Stomach (tissue), 8 donors: ENCODE measurements at regions not wholly inside any gene's neighbourhood (a gene's known extent, or its start where the extent isn't known, plus 50 kb on each side); places are given as distances from the start of the nearest gene placed in this dataset.

Experiments used
- DNase-seq, 2 donors: peaks; one replicate each; pipeline versions ENCODE4 v3.0.0 to v3.0.0-alpha.2; 2013 to 2019
- H3K27ac ChIP-seq, 5 donors: fragments of 200-600 bp in 4 of 5; sonication (generic) in 4 of 5; one replicate each; pipeline ENCODE4 v1.5.1; 2013 to 2019; ENCODE audit warnings: mild to moderate bottlenecking in 1 of 5, moderate library complexity in 1 of 5
- H3K27me3 ChIP-seq, 3 donors: fragments of 200-600 bp; sonication (generic); one replicate each; pipeline ENCODE4 v1.5.1; 2017 to 2019; ENCODE audit warnings: mixed run types in 1 of 3
- H3K36me3 ChIP-seq, 4 donors: fragments of 200-600 bp; sonication (generic); 1 replicate in 3 of 4; 2 replicates in 1 of 4; pipeline ENCODE4 v1.5.1; 2016 to 2019
- H3K4me1 ChIP-seq, 4 donors: fragments of 200-600 bp; sonication (generic); one replicate each; pipeline ENCODE4 v1.5.1; 2016 to 2019
- H3K4me3 ChIP-seq, 4 donors: fragments of 200-600 bp; sonication (generic) in 3 of 4; one replicate each; pipeline ENCODE4 v1.5.1; 2016 to 2019; ENCODE audit warnings: mild to moderate bottlenecking in 1 of 4
- H3K9me3 ChIP-seq, 4 donors: fragments of 200-600 bp; sonication (generic); one replicate each; pipeline ENCODE4 v1.5.1; 2016 to 2019
- EP300 ChIP-seq: sonication (generic); formaldehyde crosslinking; IDR thresholded peaks from one replicate; pipeline ENCODE4 v1.6.1; 2017; ENCODE audit warnings: antibody characterized with exemption
- POLR2A ChIP-seq, 4 donors: fragments of 450-650 bp; IDR thresholded peaks; one replicate each; pipeline ENCODE4 v1.6.1; 2016; ENCODE audit warnings: antibody characterized with exemption in 4 of 4, control low read depth in 2 of 4, mild to moderate bottlenecking in 1 of 4, moderate library complexity in 1 of 4
- POLR2AphosphoS5 ChIP-seq, 3 donors: sonication (generic); formaldehyde crosslinking; IDR thresholded peaks; one replicate each; pipeline ENCODE4 v1.6.1; 2016; ENCODE audit warnings: antibody characterized with exemption in 3 of 3
- WGBS, 5 donors: extraction: QIAGEN DNeasy Blood & Tissue Kit in 3 of 5; methylation state at CpG; one replicate each; pipeline versions ENCODE4 v1.1.5 to v1.1.7; 2013 to 2018; 5-methylcytosine and 5-hydroxymethylcytosine counted together
- intact Hi-C: fragments of 100-400 bp; cut with DNase I; formaldehyde crosslinking; loops from one replicate; pipeline ENCODE4 v1.15.1; 2023; ENCODE audit warnings: low total_unique reads
- TF ChIP-seq, protein P1 (sequence below), 7 experiments: fragments of 450-650 bp in 4 of 7; fragments of 200-600 bp in 3 of 7; sonication (generic) in 3 of 7; IDR thresholded peaks; one replicate each; pipeline ENCODE4 v1.5.1; 2016 to 2019; ENCODE audit warnings: antibody characterized with exemption in 7 of 7, control low read depth in 2 of 7, mild to moderate bottlenecking in 1 of 7
- donor health status: healthy with polysubstance abuse.
- donor health status: Bipolar disorder and iron deficiency.
- donor health status: healthy.

DNA sequence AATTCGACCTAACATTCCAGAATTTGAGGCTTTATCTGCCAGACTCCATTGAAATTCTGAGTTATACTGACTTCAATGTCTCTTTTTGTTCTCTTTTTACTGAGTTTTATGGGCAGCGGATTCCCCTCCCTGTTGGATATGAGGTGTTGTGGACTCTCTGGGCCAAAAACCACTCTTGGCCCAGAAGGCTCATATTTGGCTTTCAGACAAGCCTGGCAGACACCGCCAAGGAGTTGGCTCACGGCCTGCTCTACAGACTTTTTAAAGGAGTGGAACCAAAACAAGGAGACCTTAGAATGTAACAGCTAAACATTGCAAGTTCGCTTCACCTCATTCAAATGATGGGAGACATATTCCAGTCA, 206.4 kb upstream of the NCKAP5 start:
- Histone ChIP-seq H3K36me3 (no peaks in the 10 kb centered on the region), H3K27me3 (no peaks in the 10 kb centered on the region), H3K9me3 (no peaks in the 10 kb centered on the region), H3K4me1 (peaks cover 0 to 16% (median 6%) of the 10 kb centered on the region in 4 donors), H3K27ac (peak overlapping the region in 1 of 5 donors; percentile 78), H3K4me3 (no peak overlapping the region)
- WGBS, 5 donors = 32 to 67% (median 46%) methylated on average over 5 of the region's 5 CpGs
- intact Hi-C loops = no loop called here
- no peak for TF ChIP-seq POLR2A (IDR thresholded peaks at IDR 0.05)
- TF ChIP-seq EP300 = no peak
- DNase-seq = peak; percentile 40 to 48

DNA sequence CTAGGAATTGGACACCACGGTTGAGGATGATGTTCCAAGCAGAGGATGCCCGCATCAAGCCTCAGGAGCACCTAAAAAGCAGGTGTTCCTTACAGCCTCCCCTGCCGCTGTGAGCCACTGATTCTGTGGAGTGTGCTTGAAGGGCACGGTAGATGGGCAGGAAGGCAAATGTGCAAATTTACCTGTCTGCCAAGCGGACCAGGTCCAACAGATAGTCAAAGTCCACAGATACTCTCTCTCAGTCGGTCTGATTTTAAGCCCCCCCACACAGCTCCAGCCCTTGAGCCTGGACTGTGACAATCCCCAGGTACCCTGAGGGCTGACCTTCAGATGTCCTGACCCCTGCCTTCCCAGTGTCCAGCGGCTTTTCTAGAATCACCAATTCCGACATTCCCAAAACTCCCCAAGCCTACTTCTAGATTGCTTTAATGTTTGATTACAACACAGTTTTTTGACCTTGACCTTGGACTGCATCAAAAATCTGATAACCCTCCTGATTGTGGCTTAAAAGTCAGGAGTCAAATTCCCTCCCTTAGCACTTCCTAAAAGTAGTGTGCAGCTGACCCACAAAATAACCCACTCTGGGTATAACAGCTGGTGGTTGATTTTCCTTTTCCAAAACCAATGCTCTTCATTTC, 208.8 kb upstream of the NCKAP5 start:
- 73 to 86% (median 78%) methylated on average over 7 to 8 of the region's 8 CpGs for WGBS, 5 donors
- Histone ChIP-seq H3K27me3 (no peaks in the 10 kb centered on the region), H3K4me3 (no peak overlapping the region), H3K36me3 (no peaks in the 10 kb centered on the region), H3K27ac (no peak overlapping the region), H3K4me1 (peaks cover 0 to 16% (median 6%) of the 10 kb centered on the region in 4 donors), H3K9me3 (no peaks in the 10 kb centered on the region)
- DNase-seq = no peak
- no peak for TF ChIP-seq POLR2AphosphoS5 (IDR thresholded peaks at IDR 0.05)
- no peak for TF ChIP-seq POLR2A (IDR thresholded peaks at IDR 0.05)
- no peak for TF ChIP-seq EP300
- TF ChIP-seq, protein P1, sequence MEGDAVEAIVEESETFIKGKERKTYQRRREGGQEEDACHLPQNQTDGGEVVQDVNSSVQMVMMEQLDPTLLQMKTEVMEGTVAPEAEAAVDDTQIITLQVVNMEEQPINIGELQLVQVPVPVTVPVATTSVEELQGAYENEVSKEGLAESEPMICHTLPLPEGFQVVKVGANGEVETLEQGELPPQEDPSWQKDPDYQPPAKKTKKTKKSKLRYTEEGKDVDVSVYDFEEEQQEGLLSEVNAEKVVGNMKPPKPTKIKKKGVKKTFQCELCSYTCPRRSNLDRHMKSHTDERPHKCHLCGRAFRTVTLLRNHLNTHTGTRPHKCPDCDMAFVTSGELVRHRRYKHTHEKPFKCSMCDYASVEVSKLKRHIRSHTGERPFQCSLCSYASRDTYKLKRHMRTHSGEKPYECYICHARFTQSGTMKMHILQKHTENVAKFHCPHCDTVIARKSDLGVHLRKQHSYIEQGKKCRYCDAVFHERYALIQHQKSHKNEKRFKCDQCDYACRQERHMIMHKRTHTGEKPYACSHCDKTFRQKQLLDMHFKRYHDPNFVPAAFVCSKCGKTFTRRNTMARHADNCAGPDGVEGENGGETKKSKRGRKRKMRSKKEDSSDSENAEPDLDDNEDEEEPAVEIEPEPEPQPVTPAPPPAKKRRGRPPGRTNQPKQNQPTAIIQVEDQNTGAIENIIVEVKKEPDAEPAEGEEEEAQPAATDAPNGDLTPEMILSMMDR (IDR thresholded peaks at IDR 0.05) = no peak
- intact Hi-C loops = no loop called here

DNA sequence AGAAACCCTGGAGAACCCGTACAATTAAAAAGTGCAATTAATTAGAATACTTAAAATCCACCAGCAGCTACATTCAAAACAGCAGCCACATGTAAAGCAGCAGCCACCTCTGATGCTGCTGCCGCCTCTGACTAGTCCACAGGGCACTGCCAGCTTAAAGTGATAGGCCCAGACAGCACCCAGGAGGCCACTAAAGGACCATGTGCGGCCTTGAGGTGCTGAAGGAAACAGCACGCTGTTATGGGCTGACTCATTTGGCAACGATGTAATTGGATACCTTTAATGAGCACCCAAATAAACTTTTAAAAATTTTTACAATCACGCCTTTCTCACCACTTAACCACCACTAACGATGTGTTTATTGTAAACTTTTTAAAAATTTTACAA, 209.3 kb upstream of the NCKAP5 start:
- Histone ChIP-seq H3K4me3 (no peak overlapping the region), H3K27me3 (no peaks in the 10 kb centered on the region), H3K36me3 (no peaks in the 10 kb centered on the region), H3K27ac (no peak overlapping the region), H3K4me1 (peaks cover 0 to 16% (median 6%) of the 10 kb centered on the region in 4 donors), H3K9me3 (no peaks in the 10 kb centered on the region)
- TF ChIP-seq EP300 = no peak
- WGBS, 5 donors = 53 to 78% (median 75%) methylated on average over 7 of the region's 7 CpGs
- no peak for DNase-seq
- intact Hi-C loops = no loop called here

DNA sequence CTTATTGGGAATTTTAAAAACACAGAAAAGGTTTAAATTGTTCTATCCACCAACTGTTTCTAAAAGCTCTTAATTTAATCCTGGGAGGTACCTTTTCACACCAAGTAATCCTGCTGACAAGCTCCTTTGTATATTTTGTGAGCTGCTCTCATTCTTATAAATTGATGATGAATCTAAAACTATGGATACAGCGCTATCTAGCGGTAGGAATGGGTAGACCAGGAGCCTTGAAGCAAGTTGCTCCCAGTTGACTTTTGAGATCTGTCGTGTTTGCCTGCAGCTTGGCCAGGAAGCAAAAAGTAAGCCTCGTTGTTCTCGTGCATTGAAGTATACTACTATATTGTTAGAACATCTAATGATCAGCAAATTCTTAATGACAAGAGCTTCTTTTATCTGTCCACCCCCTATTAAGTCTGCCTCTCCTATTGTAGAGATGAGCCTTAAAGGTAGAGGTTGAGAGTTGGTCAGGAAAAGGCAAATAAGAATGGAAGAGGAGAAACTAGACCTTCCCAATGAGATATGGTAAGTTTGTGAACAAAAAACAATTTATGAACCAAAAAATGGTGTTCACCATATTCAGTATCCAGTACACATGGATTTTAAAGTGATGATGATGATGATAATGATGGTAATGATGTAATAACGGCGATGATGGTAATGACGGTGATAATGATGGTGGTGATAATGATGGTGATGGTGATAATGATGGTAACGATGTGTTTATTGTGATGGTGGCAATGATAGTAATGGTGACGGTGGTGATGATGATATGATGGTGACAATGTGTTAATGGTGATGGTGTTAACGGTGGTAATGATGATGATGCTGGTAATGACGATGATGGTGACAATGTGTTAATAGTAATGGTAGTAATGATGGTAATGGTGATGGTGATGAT, 212.1 kb upstream of the NCKAP5 start:
- intact Hi-C loops = no loop called here
- Histone ChIP-seq H3K4me3 (no peak overlapping the region), H3K9me3 (no peaks in the 10 kb centered on the region), H3K27me3 (no peaks in the 10 kb centered on the region), H3K27ac (no peak overlapping the region), H3K4me1 (peaks cover 0 to under 1% (median 0%) of the 10 kb centered on the region in 4 donors), H3K36me3 (no peaks in the 10 kb centered on the region)
- peak; percentile 60 to 88 for DNase-seq
- TF ChIP-seq POLR2AphosphoS5 (IDR thresholded peaks at IDR 0.05) (no peak), POLR2A (IDR thresholded peaks at IDR 0.05) (no peak), EP300 (no peak)
- TF ChIP-seq, protein P1 (IDR thresholded peaks at IDR 0.05) = peak in 5 of 7 experiments; percentile 56 to 77 (median 69)
- WGBS, 5 donors = 50 to 54% (median 53%) methylated on average over 12 of the region's 12 CpGs

DNA sequence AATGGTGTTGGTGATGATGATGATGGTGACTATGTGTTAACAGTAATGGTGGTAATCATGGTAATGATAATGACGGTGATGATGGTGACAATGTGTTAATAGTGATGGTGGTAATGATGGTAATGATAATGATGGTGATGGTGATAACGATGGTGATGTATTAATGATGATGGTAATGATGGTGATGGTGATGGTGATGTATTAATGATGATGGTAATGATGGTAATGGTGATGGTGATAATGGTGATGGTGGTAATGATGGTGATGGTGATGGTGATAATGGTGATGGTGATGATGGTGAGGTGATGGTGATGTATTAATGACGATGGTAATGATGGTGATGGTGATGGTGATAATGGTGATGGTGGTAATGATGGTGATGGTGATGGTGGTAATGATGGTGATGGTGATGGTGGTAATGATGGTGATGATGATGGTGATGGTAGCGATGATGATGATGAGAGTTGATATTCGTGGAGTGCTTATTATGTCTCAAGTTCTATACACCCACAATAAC, 212.8 kb upstream of the NCKAP5 start:
- no peak for DNase-seq
- Histone ChIP-seq H3K36me3 (no peaks in the 10 kb centered on the region), H3K4me3 (no peak overlapping the region), H3K4me1 (no peaks in the 10 kb centered on the region), H3K27me3 (no peaks in the 10 kb centered on the region), H3K27ac (no peak overlapping the region), H3K9me3 (no peaks in the 10 kb centered on the region)
- TF ChIP-seq POLR2AphosphoS5 (IDR thresholded peaks at IDR 0.05) (no peak), POLR2A (IDR thresholded peaks at IDR 0.05) (no peak), EP300 (no peak)
- TF ChIP-seq, protein P1 (IDR thresholded peaks at IDR 0.05) = no peak
- intact Hi-C loops = no loop called here
- WGBS, 5 donors = 59 to 86% (median 73%) methylated on average over 5 of the region's 5 CpGs
